HG02623 (cell line): ENCODE measurements at regions not wholly inside any gene's neighbourhood (a gene's known extent, or its start where the extent isn't known, plus 50 kb on each side); places are given as distances from the start of the nearest gene placed in this dataset.
"Not testable (repeated sequence)": the region's sequence is repeated elsewhere in the genome, so short reads cannot be mapped to it uniquely, and the experiment has no call there.

Experiments used
- ATAC-seq: cut with Tn5 transposase; IDR thresholded peaks from one replicate; pipeline ENCODE4 v1.9.1; 2021; ENCODE audit warnings: moderate library complexity; ENCODE audit not compliant: unreplicated experiment

DNA sequence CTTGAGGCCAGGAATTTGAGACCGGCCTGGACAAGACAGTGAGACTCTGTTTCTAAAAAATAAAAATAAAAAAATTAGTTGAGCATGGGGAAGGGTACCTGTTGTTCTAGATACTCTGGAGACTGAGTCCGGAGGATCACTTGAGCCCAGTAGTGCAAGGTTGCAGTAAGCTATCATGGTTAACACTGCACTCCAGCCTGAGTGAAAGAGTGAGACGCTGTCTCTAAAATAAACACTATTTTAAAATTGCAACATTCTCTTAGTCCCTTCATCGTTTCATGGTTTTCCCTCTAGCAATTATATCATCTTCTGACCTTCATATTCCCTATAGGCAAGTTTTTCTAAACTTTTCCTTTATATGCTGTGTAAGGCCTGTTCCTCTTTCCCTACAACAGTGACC is 248.5 kb downstream of the VAPA start:
- no peak for ATAC-seq

DNA sequence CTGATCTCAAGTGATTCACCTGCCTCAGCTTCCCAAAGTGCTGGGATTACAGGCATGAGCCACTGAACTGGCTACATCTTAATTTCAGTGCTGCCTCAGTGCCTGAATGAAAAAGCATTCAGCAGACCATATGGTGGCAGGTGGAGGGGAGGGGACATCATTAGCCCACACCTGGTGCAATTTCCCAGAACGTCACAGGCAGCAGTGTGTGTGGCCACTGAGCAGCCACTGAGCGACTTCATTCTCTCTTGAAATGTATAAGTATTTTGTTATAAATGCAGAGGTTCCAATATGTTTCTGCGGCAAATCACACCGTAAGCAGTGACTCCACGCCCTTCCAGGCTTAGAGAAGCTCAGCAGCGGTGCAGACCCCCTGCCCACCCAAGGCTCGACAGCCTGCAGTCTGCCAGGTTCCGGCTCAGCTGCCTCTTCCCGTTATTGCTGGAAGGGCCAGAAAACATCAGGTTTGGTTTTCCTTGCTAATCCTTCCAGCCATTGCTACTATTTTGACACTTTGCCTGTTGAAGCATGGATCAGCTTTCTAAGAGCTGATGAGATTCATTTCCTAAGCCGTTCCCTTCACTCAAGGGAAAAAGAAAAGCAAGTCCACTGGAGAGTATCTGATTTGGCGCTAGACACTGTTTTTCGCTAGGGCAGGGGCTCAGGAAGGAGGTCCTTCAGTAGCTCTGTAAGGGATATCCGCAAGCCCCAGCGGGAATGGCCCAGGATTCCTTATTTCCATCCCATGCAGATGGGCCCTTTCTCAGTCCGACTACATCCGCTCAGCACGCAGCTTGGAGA is 250.7 kb downstream of the VAPA start:
- no peak for ATAC-seq

DNA sequence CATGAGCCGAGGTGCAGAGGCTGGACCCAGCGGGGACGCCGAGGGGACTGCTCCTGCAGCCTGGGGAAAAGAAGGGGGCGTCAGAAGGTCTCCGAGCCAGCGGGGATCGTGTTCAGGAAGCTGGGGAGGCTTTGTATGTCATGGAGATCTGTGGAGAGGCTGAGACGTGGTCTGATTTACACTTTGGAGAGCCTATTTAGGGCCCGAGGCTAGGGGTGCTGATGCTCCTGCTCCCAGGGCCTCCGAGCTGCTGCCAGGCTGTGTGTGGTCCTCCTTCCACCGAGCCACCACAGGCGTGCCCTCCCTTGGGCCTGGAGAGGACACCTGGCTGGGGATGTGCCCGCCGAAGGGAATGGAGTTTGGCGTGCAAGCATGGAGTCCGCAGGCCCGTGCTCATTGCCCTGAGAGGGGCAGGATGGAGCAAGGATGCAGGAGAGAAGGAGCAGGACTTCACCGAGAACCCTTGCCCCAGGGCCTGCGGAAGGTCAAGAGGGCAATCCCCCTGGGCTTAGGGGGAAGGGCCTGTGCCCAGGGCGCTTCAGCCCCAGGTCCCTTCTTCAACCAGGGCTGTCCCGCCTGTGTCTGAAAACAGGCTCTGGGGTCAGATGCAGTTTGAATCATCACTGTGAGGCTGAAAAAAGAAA is 252.5 kb downstream of the VAPA start:
- no peak for ATAC-seq

DNA sequence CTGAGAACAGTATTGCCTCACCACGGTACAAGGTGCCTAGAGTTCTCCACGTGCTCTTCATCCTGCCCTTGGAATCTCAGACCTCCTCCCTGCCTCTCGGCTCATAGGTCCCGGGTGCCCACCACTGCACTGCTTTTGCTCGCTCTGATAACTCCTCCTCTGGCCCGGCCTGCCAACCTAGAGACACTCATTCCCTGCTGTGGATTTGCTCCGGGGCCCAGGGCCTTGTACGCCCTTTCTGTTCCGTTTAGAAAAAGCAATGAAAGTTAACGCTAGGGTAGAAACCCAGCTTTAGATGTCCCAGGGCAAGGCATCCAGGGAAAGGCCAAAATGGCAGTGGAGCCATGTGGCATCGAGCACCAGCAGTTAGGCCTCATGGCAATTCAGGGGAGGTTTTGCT is 253.9 kb downstream of the VAPA start:
- no peak for ATAC-seq

DNA sequence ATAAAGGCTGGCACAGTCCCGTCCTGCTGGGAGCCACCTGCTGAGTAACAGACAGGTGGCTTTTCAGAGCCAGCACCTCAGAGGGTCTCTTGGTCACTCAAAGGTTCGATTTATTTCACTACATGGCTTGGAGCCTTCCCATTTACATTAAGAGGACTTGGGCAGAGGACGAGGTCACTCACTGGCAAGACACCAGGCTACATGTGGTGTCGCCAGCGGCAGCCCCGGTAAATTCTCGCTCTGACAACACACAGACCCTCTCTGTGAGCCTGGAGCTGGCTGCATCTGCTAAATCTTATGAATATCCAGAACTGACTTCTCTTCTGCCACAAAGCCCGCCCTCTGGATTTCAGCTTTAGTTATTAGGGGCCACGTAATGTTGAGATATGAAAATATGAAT is 254.7 kb downstream of the VAPA start:
- no peak for ATAC-seq

DNA sequence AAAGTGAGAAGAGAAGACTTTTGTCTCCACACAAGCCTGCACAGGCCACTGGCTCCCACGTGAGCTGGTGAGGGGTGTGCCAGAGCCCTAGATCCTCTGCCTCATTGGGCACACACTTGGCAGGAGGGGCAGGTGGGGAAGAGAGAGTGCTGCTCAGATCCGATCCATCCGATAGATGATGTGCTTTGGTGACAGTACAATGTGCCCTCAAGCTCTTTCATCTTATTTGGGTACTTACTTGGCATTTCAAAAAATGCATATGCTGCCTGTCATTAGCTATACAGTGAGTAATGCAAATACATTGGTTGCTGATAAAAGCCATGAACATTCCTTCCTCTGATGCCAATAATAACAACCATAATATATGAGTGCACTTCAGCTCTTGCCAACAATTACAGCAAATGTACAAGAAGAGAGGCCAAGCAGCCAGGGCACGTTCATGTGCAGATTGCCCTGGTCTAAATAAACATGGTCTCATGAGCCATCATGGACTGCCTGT is 255.3 kb downstream of the VAPA start:
- no peak for ATAC-seq

DNA sequence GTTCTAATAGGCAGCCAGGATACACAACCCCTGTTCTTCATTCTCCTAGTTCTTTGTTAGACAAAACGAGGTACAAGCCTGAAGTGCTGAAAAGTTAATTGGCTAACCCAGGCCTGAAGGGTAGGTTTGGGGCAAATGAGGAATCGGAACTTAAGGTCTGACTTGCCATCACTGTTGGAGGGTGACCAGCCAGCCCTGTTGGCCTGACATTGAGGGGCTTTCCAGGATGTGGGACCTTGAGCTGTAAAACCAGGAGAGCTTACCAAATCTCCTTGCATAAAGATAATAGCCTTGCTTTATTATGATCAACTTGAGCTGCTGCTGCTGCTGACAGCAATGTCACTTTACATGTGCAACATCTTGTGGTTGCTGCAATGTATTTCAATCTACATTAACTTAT is 256.0 kb downstream of the VAPA start:
- no peak for ATAC-seq

DNA sequence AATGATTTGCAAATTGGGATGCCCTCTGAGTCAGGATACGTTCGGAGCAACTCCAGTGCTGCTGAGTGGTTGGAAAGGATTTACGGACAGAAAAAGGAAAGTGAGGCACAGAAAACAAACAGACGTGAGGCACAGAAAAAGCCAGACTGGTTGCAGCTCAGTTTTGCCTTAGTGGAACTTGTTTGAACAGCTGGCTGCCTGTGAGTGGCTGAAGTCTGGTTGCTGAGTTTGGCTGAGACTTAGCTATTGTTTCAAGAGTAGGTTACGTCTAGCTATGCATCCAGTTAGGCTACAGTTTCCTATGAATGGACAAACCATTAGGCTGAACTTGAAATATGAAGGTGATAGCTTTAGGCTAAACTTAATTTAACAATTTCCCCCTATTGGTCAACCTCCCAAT is 256.6 kb downstream of the VAPA start:
- ATAC-seq: no peak

DNA sequence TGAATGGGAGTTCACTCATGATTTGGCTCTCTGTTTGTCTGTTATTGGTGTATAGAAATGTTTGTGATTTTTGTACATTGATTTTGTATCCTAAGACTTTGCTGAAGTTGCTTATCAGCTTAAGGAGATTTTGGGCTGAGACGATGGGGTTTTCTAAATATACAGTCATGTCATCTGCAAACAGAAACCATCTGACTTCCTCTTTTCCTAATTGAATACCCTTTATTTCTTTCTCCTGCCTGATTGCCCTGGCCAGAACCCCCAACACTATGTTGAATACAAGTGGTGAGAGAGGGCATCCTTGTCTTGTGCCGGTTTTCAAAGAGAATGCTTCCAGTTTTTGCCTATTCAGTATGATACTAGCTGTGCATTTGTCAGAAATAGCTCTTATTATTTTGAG is 261.5 kb downstream of the VAPA start:
- not testable (repeated sequence) for ATAC-seq

DNA sequence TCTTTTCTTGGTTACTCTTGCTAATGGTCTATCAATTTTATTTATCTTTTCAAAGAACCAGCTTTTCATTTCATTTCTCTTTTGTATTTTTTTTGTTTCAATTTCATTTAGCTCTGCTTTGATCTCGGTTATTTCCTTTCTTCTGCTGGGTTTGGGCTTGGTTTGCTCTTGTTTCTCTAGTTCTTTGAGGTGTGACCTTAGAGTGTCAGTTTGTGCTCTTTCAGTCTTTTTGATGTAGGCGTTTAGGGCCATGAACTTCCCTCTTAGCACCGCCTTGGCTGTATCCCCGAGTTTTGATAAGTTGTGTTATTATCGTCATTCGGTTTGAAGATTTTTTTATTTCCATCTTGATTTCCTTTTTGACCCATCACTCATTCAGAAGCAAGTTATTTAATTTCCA is 265.5 kb downstream of the VAPA start:
- ATAC-seq: not testable (repeated sequence)

DNA sequence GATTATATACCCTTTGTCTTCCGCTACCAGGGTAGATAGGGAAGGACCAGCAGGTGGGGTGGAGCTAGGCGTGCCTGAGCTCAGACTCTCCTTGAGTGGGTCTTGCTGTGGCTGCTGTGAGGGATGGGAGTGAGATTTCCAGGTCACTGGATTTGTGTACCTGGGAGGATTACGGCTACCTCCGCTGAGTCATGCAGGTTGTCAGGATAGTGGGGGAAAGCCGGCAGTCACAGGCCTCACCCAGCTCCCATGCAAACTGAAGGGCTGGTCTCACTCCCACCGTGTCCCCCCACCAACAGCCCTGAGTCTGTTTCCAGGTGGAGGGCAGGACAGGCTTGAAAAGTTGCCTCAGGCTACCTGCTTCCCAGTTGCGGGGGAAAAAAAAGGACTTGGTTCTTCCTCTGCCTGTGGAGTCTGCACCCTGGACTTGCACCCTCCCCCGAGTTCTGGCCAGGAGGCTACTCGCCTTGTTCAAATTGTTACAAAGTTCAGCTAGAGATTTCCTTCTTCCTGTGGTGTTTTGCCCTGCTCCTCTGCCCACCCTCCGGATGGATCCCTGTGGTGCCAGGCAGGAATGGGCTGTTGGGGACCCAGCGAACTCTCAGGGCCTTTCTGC is 268.3 kb downstream of the VAPA start:
- ATAC-seq: no peak

DNA sequence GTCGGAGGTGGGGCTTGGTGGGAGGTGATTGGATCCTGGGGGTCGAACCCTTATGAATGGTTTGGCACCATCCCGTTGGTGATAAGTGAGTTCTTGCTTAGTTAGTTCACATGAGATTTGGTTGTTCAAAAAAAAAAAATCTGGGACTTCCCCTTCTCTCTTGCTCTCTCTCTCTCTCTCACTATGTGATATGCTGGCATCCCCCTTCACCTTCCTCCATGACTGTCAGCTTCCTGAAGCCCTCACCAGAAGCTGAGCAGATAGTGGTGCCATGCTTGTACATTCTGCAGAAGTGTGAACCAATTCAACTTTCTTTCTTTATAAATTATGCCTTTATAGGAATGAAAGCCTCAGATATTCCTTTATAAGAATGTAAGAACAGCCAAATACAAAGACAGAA is 269.7 kb upstream of the APCDD1 start:
- no peak for ATAC-seq

DNA sequence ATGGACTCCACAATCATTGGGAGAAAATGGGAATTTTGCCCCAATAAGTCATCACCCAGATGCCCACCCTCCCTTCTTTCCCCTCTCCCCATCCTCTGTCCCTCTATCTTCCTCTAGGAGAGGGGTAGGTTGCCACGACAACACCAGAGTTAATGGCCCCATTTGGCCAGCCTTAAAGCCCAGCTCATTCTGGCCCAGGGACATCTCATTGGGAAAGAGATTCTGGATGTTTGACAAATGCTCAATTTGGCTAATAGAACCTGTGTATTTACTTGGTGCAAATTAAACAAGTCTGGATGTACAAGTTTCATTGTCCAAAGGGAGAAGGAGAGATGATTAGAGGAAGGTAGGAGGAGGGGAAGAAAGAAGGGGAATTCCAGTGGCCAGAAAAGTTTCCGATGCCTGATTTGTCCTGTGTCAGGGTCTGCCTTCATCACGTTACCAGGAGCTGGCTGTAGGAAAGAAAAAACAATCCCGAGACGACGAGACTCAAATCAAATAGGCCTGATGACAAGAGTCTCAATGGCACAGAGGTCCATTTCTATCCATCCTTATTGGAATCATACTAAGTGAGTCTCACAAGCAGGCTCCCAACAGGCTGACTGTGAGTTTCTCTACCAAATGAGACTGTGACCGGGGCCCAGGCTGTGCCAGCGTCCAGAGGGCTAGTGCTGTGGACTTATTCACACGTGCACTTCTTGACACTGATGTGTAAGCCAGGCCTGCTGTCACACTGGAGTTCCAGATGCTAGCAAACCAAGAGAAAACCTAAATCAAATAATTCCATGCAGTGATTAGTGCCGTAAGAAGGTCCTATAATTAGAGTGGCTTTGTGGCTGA is 265.2 kb upstream of the APCDD1 start:
- no peak for ATAC-seq

DNA sequence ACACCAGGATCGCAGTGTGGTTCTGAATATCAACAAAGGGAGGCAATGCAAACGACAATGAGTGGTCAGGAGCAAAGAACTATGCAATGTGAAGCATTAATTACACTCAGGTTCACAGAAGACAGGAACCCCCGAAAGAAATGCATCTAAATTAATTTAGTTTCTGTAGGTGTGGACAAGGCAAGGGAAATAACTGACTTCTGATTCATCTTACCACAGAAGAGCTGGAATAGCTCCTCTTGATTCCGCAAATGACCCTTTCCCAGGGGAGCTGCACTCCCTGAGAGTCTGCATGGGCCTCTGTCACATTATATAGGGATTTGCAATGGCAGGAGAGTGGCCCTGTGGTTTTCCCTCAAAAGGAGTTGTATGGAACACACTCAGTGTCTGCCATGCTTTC is 263.9 kb upstream of the APCDD1 start:
- ATAC-seq: no peak

DNA sequence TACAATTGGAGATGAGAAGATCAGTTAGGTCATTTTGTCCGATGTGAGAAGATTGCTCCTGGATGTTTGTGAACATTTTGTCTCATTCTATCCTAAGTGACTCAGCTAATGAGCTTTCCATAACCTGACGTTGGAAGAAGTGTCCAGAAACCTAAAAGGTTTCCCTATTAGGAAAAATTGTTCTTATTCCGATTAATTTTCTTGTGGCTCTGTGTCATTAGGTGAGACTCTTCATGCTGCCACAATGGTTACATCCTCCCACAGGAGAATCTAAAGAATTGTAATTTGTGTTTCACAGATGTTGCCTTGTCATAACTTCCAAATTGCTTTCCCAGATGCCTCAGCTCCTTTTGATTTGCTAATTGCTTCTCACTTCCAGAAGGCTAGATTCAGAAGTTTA is 261.0 kb upstream of the APCDD1 start:
- no peak for ATAC-seq

DNA sequence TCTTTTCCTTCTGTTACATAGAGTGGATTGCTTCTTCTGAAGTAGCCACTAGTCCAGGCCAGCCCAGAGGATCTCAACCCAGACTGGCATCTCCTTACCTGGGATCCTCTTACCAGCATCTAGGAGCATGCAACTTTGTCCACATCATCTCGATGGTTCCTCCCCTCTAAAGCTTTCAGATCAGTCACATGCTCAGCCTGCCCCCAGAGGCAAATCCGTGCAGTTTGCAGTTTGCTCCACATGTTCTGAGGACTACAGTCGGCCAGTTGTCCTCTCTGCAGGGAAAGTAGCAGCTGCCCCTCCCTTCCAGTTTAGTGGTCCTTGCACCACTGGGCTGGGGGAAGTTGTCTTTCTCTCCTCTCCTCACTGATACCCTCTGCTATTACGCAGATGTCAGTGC is 259.8 kb upstream of the APCDD1 start:
- no peak for ATAC-seq

DNA sequence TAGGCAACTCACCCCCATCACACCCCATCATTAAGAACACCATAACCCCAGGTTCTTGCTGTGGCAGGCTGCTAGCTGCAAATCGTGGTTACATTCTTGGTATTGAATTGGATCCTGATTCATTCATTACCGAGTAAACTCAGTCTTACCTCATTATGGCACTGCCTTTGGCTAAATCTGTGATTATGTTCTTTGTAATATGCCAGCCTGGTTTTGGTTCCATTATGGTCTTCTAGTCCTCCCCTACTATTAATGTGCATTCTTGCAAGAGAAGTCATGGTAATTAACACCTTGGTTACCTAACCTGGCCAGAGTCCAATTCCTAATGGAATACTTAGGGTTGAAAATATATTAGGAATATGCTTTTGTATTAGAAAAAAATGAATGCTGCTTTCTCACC is 258.9 kb upstream of the APCDD1 start:
- no peak for ATAC-seq

DNA sequence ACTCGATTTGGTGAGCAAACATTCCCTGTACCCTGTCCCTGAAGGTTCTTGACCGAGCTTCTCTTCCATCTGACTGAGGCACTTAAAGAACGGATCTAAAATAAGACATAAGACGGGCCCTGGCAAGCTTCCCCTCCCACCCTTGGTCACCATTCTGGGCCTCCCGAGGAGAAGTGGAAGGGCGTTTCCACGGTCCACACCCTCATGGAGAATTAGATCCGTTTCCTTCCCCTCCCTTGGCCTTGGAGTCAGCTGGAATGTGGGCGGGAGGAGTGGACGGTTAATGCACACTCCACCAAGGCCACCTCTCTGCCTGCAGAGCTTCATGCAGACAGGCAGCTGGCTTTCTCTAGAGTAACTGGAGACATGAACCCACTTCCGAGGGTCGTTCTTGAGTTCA is 257.3 kb upstream of the APCDD1 start:
- ATAC-seq: no peak

DNA sequence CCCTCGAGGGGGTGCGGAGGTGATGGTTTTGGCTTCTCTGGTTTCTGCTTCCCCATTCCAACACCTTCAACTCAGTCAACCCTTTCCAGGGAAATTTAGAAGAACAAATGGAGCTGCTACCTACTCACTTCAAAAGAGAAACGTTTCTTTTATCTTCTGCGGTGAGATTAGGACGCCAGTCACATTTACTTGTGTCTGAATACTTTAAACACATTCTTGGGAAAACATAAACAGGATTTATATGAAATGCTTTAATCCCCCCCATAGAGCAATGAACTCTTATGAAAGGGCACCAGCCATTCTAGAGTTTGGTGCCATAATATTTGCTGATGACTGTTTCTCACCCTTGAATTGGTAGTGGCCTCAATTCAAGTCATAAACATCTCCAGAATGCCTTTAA is 253.2 kb upstream of the APCDD1 start:
- no peak for ATAC-seq

DNA sequence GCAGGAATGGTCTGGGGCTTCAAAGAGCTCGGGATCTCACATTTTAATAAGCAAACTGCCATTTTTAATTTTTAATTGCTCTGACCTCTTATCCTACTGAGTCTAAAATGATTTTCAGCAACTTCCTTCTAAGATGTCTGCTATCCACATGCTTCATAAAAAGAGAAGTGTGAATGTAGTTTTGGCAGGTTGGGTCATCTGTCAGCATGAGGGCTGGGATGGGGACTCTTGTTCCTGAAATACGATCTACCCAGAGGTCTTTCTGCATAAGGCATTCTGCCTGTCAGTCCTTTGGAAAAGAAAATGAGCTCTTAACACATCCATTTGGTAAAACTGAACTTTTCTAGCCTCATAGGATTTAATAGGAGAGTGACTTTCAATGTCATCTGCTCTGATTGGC is 252.8 kb upstream of the APCDD1 start:
- ATAC-seq: no peak

DNA sequence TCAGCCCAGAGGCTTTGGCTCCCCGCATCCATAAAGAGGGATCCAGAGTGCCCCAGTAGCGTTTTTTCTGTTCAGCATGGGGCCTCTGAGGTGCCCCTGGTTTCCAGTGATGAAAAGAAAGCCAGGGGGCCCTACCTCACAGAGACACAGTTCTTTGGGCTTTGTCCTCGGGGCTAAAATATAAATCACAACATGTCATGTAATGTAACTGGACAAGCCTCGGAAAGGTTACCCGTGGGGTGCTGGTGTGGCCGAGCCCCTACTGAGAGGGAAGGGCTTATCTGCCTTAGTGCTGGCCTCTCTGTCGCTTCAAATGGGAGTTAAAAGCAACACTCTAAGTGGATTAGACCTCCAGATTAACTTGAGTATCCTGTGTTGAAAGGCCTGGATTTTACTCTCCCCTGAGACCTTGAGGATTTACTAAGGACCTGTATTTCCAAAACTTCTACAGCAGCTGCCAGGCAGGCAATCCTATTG is 251.6 kb upstream of the APCDD1 start:
- no peak for ATAC-seq
